HepG2 (cell line): ENCODE measurements at regions not wholly inside any gene's neighbourhood (a gene's known extent, or its start where the extent isn't known, plus 50 kb on each side); places are given as distances from the start of the nearest gene placed in this dataset.

ENCODE experiments used
- ATAC-seq: fragments of 200-7000 bp; cut with Tn5 transposase; 3 replicates; pipeline ENCODE4 v1.9.1; 2020; ENCODE audit warnings: mild to moderate bottlenecking, moderate library complexity
- BruUV-seq: library from RNA; stranded (reverse); fragments of 400-500 nt; replicated peaks from 2 replicates; lab custom pipeline; 2021; lab: Mats Ljungman, UMichigan
- CTCF ChIA-PET: fragments of 300-600 bp; formaldehyde crosslinking; extraction: SDS; loops from one replicate; lab custom pipeline; 2021; ENCODE audit warnings: low total read pairs, inconsistent platforms, low intra/inter-chr PET ratio; lab: Yijun Ruan, JAX
- POLR2A ChIA-PET: fragments of 350-600 bp; sonication (Branson Sonifier 250); formaldehyde crosslinking; loops from one replicate; lab custom pipeline; 2020; ENCODE audit warnings: antibody characterized with exemption, inconsistent platforms; lab: Yijun Ruan, JAX
- DNase-seq: peaks from one replicate; pipeline ENCODE4 v3.0.0-alpha.2; 2015; ENCODE audit warnings: low spot score
- FAIRE-seq: peaks from 3 replicates; lab custom pipeline; 2011; peaks lifted over from hg19 to GRCh38; lab: Jason Lieb, UNC
- H2AFZ ChIP-seq: one replicate; pipeline ENCODE4 v1.6.1; 2011; ENCODE audit warnings: low read length, inconsistent platforms
- H3K27ac ChIP-seq: fragments of 300-600 bp; 3 replicates; pipeline ENCODE4 v1.8.0; 2011; ENCODE audit warnings: mixed run types, mild to moderate bottlenecking, mixed read lengths, low read length, inconsistent platforms; ENCODE audit not compliant: insufficient read depth; ENCODE audit errors: extremely low read length
- H3K27me3 ChIP-seq, 2 experiments: fragments of 200-600 bp in 1 of 2; 2 replicates in 1 of 2; 3 replicates in 1 of 2; pipeline versions ENCODE4 v1.6.0 to v1.8.0; 2011; ENCODE audit warnings: low read length in 2 of 2, mild to moderate bottlenecking in 2 of 2, moderate library complexity in 2 of 2, inconsistent platforms in 1 of 2; ENCODE audit not compliant: insufficient read depth in 2 of 2, control insufficient read depth in 1 of 2
- H3K36me3 ChIP-seq, 2 experiments: fragments of 200-600 bp in 1 of 2; replicated peaks in 1 of 2; 2 replicates in 1 of 2; 3 replicates in 1 of 2; pipeline versions ENCODE4 v1.5.1 to v1.8.0; 2011; ENCODE audit warnings: low read length in 2 of 2, inconsistent platforms in 1 of 2; ENCODE audit not compliant: insufficient read depth in 2 of 2, control insufficient read depth in 1 of 2
- H3K4me1 ChIP-seq: 2 replicates; pipeline ENCODE4 v1.5.1; 2012; ENCODE audit warnings: low read length, inconsistent platforms; ENCODE audit not compliant: insufficient read depth
- H3K4me2 ChIP-seq: 2 replicates; pipeline ENCODE4 v1.6.0; 2011; ENCODE audit warnings: low read depth, low read length, inconsistent platforms
- H3K4me3 ChIP-seq, 3 experiments: fragments of 200-600 bp in 1 of 3; sonication (generic), shearing (Covaris generic) in 1 of 3; replicated peaks in 1 of 3; 2 replicates each; pipeline ENCODE4 v1.5.1; 2011 to 2016; ENCODE audit warnings: low read length in 3 of 3, inconsistent platforms in 2 of 3, low read depth in 2 of 3, mild to moderate bottlenecking in 2 of 3, control low read depth in 1 of 3, mixed read lengths in 1 of 3; ENCODE audit not compliant: insufficient read depth in 1 of 3
- H3K79me2 ChIP-seq: one replicate; pipeline ENCODE4 v1.6.1; 2011; ENCODE audit warnings: low read length, inconsistent platforms; ENCODE audit not compliant: insufficient read depth
- H3K9ac ChIP-seq: 2 replicates; pipeline ENCODE4 v1.6.0; 2011; ENCODE audit warnings: mild to moderate bottlenecking, low read depth, low read length, inconsistent platforms; ENCODE audit not compliant: insufficient read depth
- H3K9me3 ChIP-seq: 2 replicates; pipeline ENCODE4 v1.5.1; 2012; ENCODE audit warnings: mild to moderate bottlenecking, low read length
- H4K20me1 ChIP-seq: 2 replicates; pipeline ENCODE4 v1.6.0; 2011; ENCODE audit warnings: inconsistent platforms, mild to moderate bottlenecking, low read length, moderate library complexity; ENCODE audit not compliant: insufficient read depth
- ARNT ChIP-seq: fragments of 450-650 bp; IDR thresholded peaks from 2 replicates; pipeline ENCODE4 v1.6.1; 2017
- BRCA1 ChIP-seq: sonication (generic); formaldehyde crosslinking; IDR thresholded peaks from 2 replicates; pipeline ENCODE4 v1.4.0; 2020; ENCODE audit warnings: missing genetic modification reagents
- FOXM1 ChIP-seq: sonication (generic); formaldehyde crosslinking; IDR thresholded peaks from 2 replicates; pipeline ENCODE4 v1.5.0; 2020; ENCODE audit warnings: missing genetic modification reagents
- KDM2A ChIP-seq: sonication (generic); formaldehyde crosslinking; IDR thresholded peaks from 2 replicates; pipeline ENCODE4 v1.4.0; 2020; ENCODE audit warnings: low read depth, missing genetic modification reagents, borderline replicate concordance
- MIER3 ChIP-seq: IDR thresholded peaks from 2 replicates; pipeline ENCODE4 v1.6.1; 2016; ENCODE audit warnings: missing compliant biosample characterization, borderline replicate concordance
- PHF21A ChIP-seq: sonication (generic); formaldehyde crosslinking; IDR thresholded peaks from 2 replicates; pipeline ENCODE4 v1.5.0; 2020; ENCODE audit warnings: mild to moderate bottlenecking, missing genetic modification reagents
- SRY ChIP-seq: sonication (generic); formaldehyde crosslinking; IDR thresholded peaks from 2 replicates; pipeline ENCODE4 v1.8.0; 2022; ENCODE audit warnings: mild to moderate bottlenecking, missing genetic modification reagents
- TAF1 ChIP-seq: sonication (generic); formaldehyde crosslinking; IDR thresholded peaks from 2 replicates; pipeline ENCODE4 v1.4.0; 2020; ENCODE audit warnings: missing genetic modification reagents
- TEAD2 ChIP-seq: sonication (generic); formaldehyde crosslinking; IDR thresholded peaks from 2 replicates; pipeline ENCODE4 v1.9.0; 2021; ENCODE audit warnings: missing genetic modification reagents
- ZNF121 ChIP-seq: sonication (generic); formaldehyde crosslinking; IDR thresholded peaks from 2 replicates; pipeline ENCODE4 v1.5.0; 2020; ENCODE audit warnings: mild to moderate bottlenecking, missing genetic modification reagents
- ZNF367 ChIP-seq: sonication (generic); formaldehyde crosslinking; IDR thresholded peaks from 2 replicates; pipeline ENCODE4 v1.4.0; 2020; ENCODE audit warnings: missing genetic modification reagents, borderline replicate concordance
- ZNF432 ChIP-seq: sonication (generic); formaldehyde crosslinking; IDR thresholded peaks from 2 replicates; pipeline ENCODE4 v1.5.0; 2020; ENCODE audit warnings: missing genetic modification reagents, mild to moderate bottlenecking, borderline replicate concordance
- ZNF484 ChIP-seq: sonication (generic); formaldehyde crosslinking; IDR thresholded peaks from 2 replicates; pipeline ENCODE4 v1.5.1; 2020; ENCODE audit warnings: mild to moderate bottlenecking, low read depth, missing genetic modification reagents, borderline replicate concordance
- ZNF782 ChIP-seq: sonication (generic); formaldehyde crosslinking; IDR thresholded peaks from 2 replicates; pipeline ENCODE4 v1.4.0; 2020; ENCODE audit warnings: missing genetic modification reagents, mild to moderate bottlenecking, borderline replicate concordance
- WGBS: methylation state at CpG from one replicate; pipeline ENCODE4 v1.1.6; 2017; ENCODE audit warnings: low lambda C conversion rate; 5-methylcytosine and 5-hydroxymethylcytosine counted together
- in situ Hi-C: cut with HindIII; loops from 2 replicates; pipeline ENCODE4 v1.10.0; 2017; ENCODE audit warnings: low pct_unique_long_range_greater_than_20kb; ENCODE audit not compliant: extremely low pct_ligation_motif_present
- intact Hi-C: fragments of 100-400 bp; cut with micrococcal nuclease; formaldehyde crosslinking; loops from one replicate; pipeline ENCODE4 v1.10.0; 2022; ENCODE audit not compliant: unreplicated experiment
- TF ChIP-seq, protein P1 (sequence below): sonication (generic); formaldehyde crosslinking; IDR thresholded peaks from 2 replicates; pipeline ENCODE4 v1.4.0; 2020; ENCODE audit warnings: missing genetic modification reagents
- TF ChIP-seq, protein P2 (sequence below): sonication (generic); formaldehyde crosslinking; IDR thresholded peaks from 2 replicates; pipeline ENCODE4 v1.4.0; 2020; ENCODE audit warnings: mild to moderate bottlenecking, missing genetic modification reagents
- TF ChIP-seq, protein P3 (sequence below): sonication (generic); formaldehyde crosslinking; IDR thresholded peaks from 2 replicates; pipeline ENCODE4 v1.5.0; 2020; ENCODE audit warnings: missing genetic modification reagents

DNA sequence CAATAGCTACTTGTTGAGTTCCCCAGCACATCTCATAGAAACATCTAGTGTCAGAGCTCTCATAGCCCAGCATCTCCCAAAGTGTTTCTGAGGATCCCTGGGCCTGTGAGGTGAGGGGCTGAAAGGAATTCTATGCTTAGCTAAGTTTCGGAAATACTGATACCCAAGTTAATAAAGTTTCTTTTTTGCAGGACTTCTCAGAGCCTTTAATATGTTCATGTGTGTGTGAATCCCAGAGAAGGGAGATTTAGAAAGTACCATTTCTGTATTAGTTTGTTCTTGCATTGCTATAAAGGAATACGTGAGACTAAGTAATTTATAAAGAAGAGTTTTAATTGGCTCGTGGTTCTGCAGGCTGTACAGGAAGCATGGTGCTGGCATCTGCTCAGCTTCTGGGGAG, 211.2 kb downstream of the TSN start:
- Histone ChIP-seq H3K4me3 (no peak overlapping the region), H3K9ac (no peak overlapping the region), H2AFZ (no peak overlapping the region), H3K27me3 (peaks cover 0 to 11% of the 10 kb centered on the region in 2 experiments; a peak in 2 of 5 replicates), H3K4me2 (no peak overlapping the region), H3K27ac (no peak overlapping the region), H3K4me1 (no peaks in the 10 kb centered on the region), H3K36me3 (no peaks in the 10 kb centered on the region), H3K79me2 (no peaks in the 10 kb centered on the region), H4K20me1 (no peaks in the 10 kb centered on the region), H3K9me3 (no peaks in the 10 kb centered on the region)
- TF ChIP-seq ZNF432 (CRISPR knock-in tag) (no peak), ZNF782 (CRISPR knock-in tag) (no peak)
- in situ Hi-C loops (no loop called here), intact Hi-C loops (no loop called here)
- POLR2A ChIA-PET, result no interaction called here
- 3% methylated on average over 3 of the region's 3 CpGs for WGBS
- CTCF ChIA-PET, result no interaction called here
- no peak for FAIRE-seq
- ATAC-seq, result no peak
- BruUV-seq, result no TSS peak
- no peak for DNase-seq

DNA sequence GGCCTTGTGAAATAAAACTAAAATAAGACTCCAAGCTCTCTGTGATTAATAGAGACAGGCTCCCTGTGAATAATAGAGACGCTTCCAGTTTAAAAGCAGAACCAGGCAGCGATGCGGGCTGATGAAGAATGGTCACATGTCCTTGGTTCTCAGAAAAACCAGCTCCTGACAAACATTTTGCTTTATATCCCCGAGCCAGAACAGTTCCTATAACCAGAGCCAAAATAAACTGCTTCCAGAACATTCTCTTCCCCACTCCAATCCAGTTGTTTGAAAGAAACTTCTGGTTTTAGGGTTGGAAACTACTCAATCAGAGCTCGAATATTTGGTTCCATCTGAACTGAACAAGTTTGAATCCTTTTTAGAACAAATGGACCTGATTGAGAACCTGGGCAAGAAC, 213.7 kb downstream of the TSN start:
- Histone ChIP-seq H4K20me1 (no peaks in the 10 kb centered on the region; the same call in 1 of the 2 replicates), H3K4me3 (no peak overlapping the region), H3K9ac (no peak overlapping the region), H2AFZ (no peak overlapping the region), H3K27me3 (peaks cover 0 to 14% of the 10 kb centered on the region in 2 experiments; a peak in 2 of 5 replicates), H3K4me2 (no peak overlapping the region), H3K79me2 (no peaks in the 10 kb centered on the region), H3K4me1 (no peaks in the 10 kb centered on the region), H3K27ac (no peak overlapping the region), H3K9me3 (no peaks in the 10 kb centered on the region), H3K36me3 (no peaks in the 10 kb centered on the region)
- 14% methylated on average over 5 of the region's 5 CpGs for WGBS
- no peak for DNase-seq
- BruUV-seq, result no TSS peak
- FAIRE-seq, result no peak
- intact Hi-C loops, result no loop called here
- POLR2A ChIA-PET, result no interaction called here
- in situ Hi-C loops, result no loop called here
- ATAC-seq, result no peak
- CTCF ChIA-PET, result no interaction called here
- TF ChIP-seq SRY (CRISPR knock-in tag), result no peak
- no peak for TF ChIP-seq PHF21A (CRISPR knock-in tag)
- TF ChIP-seq, protein P1, sequence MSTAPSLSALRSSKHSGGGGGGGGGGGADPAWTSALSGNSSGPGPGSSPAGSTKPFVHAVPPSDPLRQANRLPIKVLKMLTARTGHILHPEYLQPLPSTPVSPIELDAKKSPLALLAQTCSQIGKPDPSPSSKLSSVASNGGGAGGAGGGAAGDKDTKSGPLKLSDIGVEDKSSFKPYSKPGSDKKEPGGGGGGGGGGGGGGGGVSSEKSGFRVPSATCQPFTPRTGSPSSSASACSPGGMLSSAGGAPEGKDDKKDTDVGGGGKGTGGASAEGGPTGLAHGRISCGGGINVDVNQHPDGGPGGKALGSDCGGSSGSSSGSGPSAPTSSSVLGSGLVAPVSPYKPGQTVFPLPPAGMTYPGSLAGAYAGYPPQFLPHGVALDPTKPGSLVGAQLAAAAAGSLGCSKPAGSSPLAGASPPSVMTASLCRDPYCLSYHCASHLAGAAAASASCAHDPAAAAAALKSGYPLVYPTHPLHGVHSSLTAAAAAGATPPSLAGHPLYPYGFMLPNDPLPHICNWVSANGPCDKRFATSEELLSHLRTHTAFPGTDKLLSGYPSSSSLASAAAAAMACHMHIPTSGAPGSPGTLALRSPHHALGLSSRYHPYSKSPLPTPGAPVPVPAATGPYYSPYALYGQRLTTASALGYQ, result no peak
- no peak for TF ChIP-seq TAF1
- no peak for TF ChIP-seq TEAD2
- TF ChIP-seq, protein P2, sequence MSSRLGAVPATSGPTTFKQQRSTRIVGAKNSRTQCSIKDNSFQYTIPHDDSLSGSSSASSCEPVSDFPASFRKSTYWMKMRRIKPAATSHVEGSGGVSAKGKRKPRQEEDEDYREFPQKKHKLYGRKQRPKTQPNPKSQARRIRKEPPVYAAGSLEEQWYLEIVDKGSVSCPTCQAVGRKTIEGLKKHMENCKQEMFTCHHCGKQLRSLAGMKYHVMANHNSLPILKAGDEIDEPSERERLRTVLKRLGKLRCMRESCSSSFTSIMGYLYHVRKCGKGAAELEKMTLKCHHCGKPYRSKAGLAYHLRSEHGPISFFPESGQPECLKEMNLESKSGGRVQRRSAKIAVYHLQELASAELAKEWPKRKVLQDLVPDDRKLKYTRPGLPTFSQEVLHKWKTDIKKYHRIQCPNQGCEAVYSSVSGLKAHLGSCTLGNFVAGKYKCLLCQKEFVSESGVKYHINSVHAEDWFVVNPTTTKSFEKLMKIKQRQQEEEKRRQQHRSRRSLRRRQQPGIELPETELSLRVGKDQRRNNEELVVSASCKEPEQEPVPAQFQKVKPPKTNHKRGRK (CRISPR knock-in tag), result no peak
- no peak for TF ChIP-seq ZNF484 (CRISPR knock-in tag)
- no peak for TF ChIP-seq FOXM1 (CRISPR knock-in tag)
- no peak for TF ChIP-seq KDM2A (CRISPR knock-in tag)
- no peak for TF ChIP-seq ZNF367 (CRISPR knock-in tag)
- no peak for TF ChIP-seq BRCA1 (CRISPR knock-in tag)
- TF ChIP-seq MIER3 (CRISPR knock-in tag), result no peak
- TF ChIP-seq ARNT, result no peak
- TF ChIP-seq, protein P3, sequence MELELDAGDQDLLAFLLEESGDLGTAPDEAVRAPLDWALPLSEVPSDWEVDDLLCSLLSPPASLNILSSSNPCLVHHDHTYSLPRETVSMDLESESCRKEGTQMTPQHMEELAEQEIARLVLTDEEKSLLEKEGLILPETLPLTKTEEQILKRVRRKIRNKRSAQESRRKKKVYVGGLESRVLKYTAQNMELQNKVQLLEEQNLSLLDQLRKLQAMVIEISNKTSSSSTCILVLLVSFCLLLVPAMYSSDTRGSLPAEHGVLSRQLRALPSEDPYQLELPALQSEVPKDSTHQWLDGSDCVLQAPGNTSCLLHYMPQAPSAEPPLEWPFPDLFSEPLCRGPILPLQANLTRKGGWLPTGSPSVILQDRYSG (CRISPR knock-in tag), result no peak
- TF ChIP-seq ZNF121 (CRISPR knock-in tag), result no peak
